ENCODE measurements at regions not wholly inside any gene's neighbourhood (a gene's known extent, or its start where the extent isn't known, plus 50 kb on each side); places are given as distances from the start of the nearest gene placed in this dataset.

DNA sequence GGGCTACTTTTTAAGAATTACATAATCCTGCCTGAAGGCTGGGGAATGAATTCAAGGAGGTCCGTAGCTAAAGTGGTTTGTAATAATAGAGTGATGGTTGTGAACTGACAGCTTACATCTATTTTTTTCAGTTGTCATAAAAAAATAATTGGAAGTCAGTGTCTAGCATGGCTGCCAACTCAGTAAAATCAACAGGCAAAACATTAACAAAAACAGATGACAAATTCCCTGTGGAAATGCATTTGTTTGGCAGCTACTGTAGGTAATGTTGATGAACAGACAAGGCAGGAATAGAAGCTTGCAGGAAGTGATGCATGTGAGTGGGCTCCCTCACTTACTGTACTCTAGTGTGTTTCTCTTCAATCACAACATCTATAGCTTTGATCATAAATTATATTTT, 766.0 kb upstream of the POT1 start:
- H3K36me3 ChIP-seq (ENCODE audit: control insufficient read depth, insufficient read depth, low read length): no peaks in the 10 kb centered on the region
- no peaks in the 10 kb centered on the region for H3K4me1 ChIP-seq (replicated peaks in 1 of 2; ENCODE audit: control insufficient read depth in 2 of 2, insufficient read depth in 2 of 2, low read length in 2 of 2)
- BruUV-seq (replicated peaks): no TSS peak
- CTCF ChIA-PET (ENCODE audit: low intra/inter-chr PET ratio): no interaction called here
- no peaks in the 10 kb centered on the region for H3K9me1 ChIP-seq (ENCODE audit: control insufficient read depth, insufficient read depth, low read length)
- H3K27me3 ChIP-seq (ENCODE audit: control insufficient read depth in 2 of 2, insufficient read depth in 2 of 2, low read length in 2 of 2): no peaks in the 10 kb centered on the region
- no peaks in the 10 kb centered on the region for H4K20me1 ChIP-seq (replicated peaks; ENCODE audit: control insufficient read depth, insufficient read depth, low read length)
- POLR2A ChIA-PET: no interaction called here
- no peak overlapping the region for H3K4me2 ChIP-seq (ENCODE audit: insufficient read depth, low read length)
- no peak overlapping the region for H3K27ac ChIP-seq (ENCODE audit: extremely low read depth, low read depth, low read length)
- ATAC-seq: no peak
- no peak overlapping the region for H2AFZ ChIP-seq (ENCODE audit: low read depth, low read length)
- no peak overlapping the region for H3K9ac ChIP-seq (ENCODE audit: insufficient read depth in 1 of 2, low read depth in 2 of 2, low read length in 2 of 2)
- DNase-seq (ENCODE audit: extremely low read depth in 1 of 4, low spot score in 3 of 4): no peak
- H3K4me3 ChIP-seq: no peak overlapping the region
- H3K79me2 ChIP-seq (ENCODE audit: control insufficient read depth, insufficient read depth, low read length): no peaks in the 10 kb centered on the region
- FAIRE-seq: no peak
- intact Hi-C loops (cut with micrococcal nuclease): no loop called here
- WGBS (ENCODE audit: insufficient coverage, low coverage, missing lambda C conversion rate): 7% methylated on average over 1 of the region's 1 CpG
- H3K9me3 ChIP-seq (replicated peaks; ENCODE audit: control insufficient read depth, insufficient read depth, low read depth, low read length): no peaks in the 10 kb centered on the region
- in situ Hi-C loops (cut with MboI): no loop called here
- TF ChIP-seq L3MBTL2 (IDR thresholded peaks at IDR 0.05): no peak
- no peak for TF ChIP-seq SMARCB1 (IDR thresholded peaks at IDR 0.05; ENCODE audit: insufficient read length, low read depth)
- no peak for TF ChIP-seq MBD2 (IDR thresholded peaks at IDR 0.05; ENCODE audit: borderline replicate concordance, low read depth)
- TF ChIP-seq ZBTB17 (CRISPR knock-in tag; IDR thresholded peaks at IDR 0.05): no peak
- no peak for TF ChIP-seq ZEB2 (IDR thresholded peaks at IDR 0.05)
- no peak for TF ChIP-seq ZNF318 (IDR thresholded peaks at IDR 0.05; ENCODE audit: borderline replicate concordance in 1 of 2, low read depth in 1 of 2)
- no peak for TF ChIP-seq XRCC4 (IDR thresholded peaks at IDR 0.05; ENCODE audit: extremely low read depth, insufficient read depth, insufficient read length)
- TF ChIP-seq RHOXF2B (CRISPR knock-in tag; conservative IDR thresholded peaks at IDR 0.05): no peak
- TF ChIP-seq NBN (IDR thresholded peaks at IDR 0.05; ENCODE audit: low read depth): no peak
- no peak for TF ChIP-seq TOE1 (IDR thresholded peaks at IDR 0.05; ENCODE audit: borderline replicate concordance)
- no peak for TF ChIP-seq TOE1 (CRISPR knock-in tag; IDR thresholded peaks at IDR 0.05; ENCODE audit: borderline replicate concordance, low read depth)
- TF ChIP-seq GTF3C2 (IDR thresholded peaks at IDR 0.05; ENCODE audit: borderline replicate concordance, extremely low read depth, insufficient read length): no peak
- TF ChIP-seq SRSF1 (IDR thresholded peaks at IDR 0.05; ENCODE audit: low read depth, low read length): no peak
- no peak for TF ChIP-seq TAL1 (IDR thresholded peaks at IDR 0.05)
